ENCODE measurements at regions not wholly inside any gene's neighbourhood (a gene's known extent, or its start where the extent isn't known, plus 50 kb on each side); places are given as distances from the start of the nearest gene placed in this dataset.
A peak's percentile ranks its signal among the peaks of the same experiment; 100 is the strongest.

DNA sequence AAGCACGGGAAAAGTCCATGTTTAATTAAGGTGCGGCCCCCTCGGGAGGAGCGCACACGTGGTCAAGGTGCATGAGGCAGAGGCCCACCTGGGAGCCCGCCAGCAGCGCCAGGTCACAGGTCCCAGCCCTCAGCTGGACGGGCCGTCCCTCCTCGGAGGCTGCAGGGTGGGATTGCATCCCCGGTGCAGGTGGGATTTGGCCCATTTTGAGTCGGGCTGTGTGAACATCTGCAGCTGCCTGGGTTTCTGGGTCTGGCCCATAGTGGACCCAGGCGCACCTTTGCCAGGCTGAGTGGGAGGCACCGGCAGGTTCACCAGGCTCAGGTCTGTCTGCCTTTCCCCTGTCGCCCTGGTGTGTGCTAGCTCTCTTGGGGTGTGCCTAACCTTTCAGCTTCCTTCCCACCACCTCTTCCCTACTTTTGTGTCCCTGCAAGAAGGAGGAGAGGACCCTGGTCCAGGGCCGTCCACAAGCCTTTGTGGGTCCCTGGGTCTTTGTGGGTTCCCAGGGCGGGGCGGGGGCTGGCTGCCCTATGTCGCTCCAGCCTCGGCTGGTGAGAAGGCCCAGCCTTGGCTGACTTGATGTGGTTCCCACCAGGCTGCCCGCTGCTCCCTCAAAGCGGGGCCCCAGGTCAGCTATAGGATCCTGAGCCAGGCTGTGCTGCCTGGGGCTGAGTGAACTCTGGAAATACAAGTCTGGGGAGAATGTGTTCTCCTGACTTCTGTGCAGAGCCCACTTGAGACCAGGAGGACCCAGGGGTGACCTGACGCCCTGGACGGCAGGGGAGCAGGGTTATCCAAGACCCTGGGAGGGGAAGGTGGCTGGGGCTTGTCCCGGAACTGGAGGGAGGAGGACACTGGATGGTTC is 186.7 kb upstream of the SHH start:
- Histone ChIP-seq H3K27me3 (no peaks in the 10 kb centered on the region), H3K9me3 (no peaks in the 10 kb centered on the region), H3K27ac (no peak overlapping the region), H3K4me1 (no peaks in the 10 kb centered on the region), H3K36me3 (no peaks in the 10 kb centered on the region), H3K4me3 (no peak overlapping the region)
- 90% methylated on average over 11 to 25 of the region's 25 CpGs for WGBS, 2 donors
- ATAC-seq (ENCODE audit: low FRiP score in 2 of 2) (no peak), DNase-seq (peak; percentile 6 to 59)
- TF ChIP-seq, protein P1, sequence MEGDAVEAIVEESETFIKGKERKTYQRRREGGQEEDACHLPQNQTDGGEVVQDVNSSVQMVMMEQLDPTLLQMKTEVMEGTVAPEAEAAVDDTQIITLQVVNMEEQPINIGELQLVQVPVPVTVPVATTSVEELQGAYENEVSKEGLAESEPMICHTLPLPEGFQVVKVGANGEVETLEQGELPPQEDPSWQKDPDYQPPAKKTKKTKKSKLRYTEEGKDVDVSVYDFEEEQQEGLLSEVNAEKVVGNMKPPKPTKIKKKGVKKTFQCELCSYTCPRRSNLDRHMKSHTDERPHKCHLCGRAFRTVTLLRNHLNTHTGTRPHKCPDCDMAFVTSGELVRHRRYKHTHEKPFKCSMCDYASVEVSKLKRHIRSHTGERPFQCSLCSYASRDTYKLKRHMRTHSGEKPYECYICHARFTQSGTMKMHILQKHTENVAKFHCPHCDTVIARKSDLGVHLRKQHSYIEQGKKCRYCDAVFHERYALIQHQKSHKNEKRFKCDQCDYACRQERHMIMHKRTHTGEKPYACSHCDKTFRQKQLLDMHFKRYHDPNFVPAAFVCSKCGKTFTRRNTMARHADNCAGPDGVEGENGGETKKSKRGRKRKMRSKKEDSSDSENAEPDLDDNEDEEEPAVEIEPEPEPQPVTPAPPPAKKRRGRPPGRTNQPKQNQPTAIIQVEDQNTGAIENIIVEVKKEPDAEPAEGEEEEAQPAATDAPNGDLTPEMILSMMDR (IDR thresholded peaks at IDR 0.05), result no peak
- TF ChIP-seq EP300 (IDR thresholded peaks at IDR 0.05), result no peak
- no peak for TF ChIP-seq POLR2AphosphoS5 (IDR thresholded peaks at IDR 0.05)
- TF ChIP-seq POLR2A (IDR thresholded peaks at IDR 0.05), result no peak

GRCh38 chr7:155998328-155998691 is 186.0 kb upstream of the SHH start:
- Histone ChIP-seq H3K4me1 (no peaks in the 10 kb centered on the region), H3K27me3 (no peaks in the 10 kb centered on the region), H3K36me3 (no peaks in the 10 kb centered on the region), H3K9me3 (no peaks in the 10 kb centered on the region), H3K27ac (no peak overlapping the region), H3K4me3 (no peak overlapping the region)
- peak; percentile 14 to 77 for DNase-seq
- no peak for ATAC-seq (ENCODE audit: low FRiP score in 2 of 2)
- TF ChIP-seq, protein P1 (IDR thresholded peaks at IDR 0.05), result no peak
- no peak for TF ChIP-seq EP300 (IDR thresholded peaks at IDR 0.05)
- no peak for TF ChIP-seq POLR2A (IDR thresholded peaks at IDR 0.05)
- TF ChIP-seq POLR2AphosphoS5 (IDR thresholded peaks at IDR 0.05), result no peak
- 85 to 86% methylated on average over 12 to 22 of the region's 23 CpGs for WGBS, 2 donors

DNA sequence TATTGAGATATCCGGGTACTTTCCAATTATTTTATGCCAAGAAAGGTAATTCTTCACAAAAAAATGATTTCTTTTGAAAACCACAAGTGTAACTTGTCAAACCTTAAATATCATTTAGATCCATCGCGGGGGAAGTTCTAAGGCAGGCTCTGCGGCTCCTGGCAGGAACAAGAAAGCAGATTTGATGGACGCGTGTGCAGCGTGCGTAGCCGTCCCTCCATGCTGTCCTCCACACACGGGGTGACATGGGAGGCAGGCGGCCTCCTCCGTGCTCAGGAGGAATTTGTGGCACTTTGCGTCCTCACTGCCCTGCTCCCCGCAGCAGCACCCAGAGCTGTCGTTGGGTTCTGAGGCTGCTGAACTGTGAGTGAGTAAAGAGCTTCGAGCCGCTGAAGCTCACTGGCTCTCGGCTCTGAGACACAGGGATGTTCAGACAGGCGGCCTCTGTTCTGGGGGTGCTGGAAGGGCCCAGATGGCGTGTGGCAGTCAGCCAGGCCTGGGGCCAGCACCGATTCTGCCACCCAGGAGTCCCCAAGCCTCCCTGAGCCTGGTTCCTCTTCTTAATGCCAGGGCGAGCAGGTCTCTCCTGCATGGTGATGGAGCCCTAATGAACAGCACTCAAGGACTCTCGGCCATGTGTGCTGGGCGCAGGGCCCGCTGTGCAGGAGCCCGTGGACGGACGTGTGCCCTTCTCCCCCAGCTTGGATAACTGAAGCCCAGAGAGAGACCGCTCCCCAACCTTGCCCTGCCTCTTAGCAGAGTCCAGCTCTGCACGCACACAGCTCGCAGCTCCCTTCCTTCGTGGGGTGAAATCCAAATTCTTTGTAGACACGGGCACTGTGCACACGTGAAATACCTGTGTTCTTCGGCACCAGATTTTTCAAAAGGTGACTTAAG is 185.4 kb upstream of the SHH start:
- H3K9me3 ChIP-seq, result no peaks in the 10 kb centered on the region
- H3K4me1 ChIP-seq, result no peaks in the 10 kb centered on the region
- no peaks in the 10 kb centered on the region for H3K27me3 ChIP-seq
- no peak for TF ChIP-seq POLR2AphosphoS5 (IDR thresholded peaks at IDR 0.05)
- no peak for TF ChIP-seq EP300 (IDR thresholded peaks at IDR 0.05)
- TF ChIP-seq POLR2A (IDR thresholded peaks at IDR 0.05), result no peak
- TF ChIP-seq, protein P1 (IDR thresholded peaks at IDR 0.05), result no peak
- ATAC-seq (ENCODE audit: low FRiP score in 2 of 2) (no peak), DNase-seq (peak in 1 of 2 donors; percentile 16)
- H3K4me3 ChIP-seq, result no peak overlapping the region
- 64 to 72% methylated on average over 18 to 35 of the region's 35 CpGs for WGBS, 2 donors
- no peak overlapping the region for H3K27ac ChIP-seq
- H3K36me3 ChIP-seq, result no peaks in the 10 kb centered on the region

GRCh38 chr7:155996718-155997280 is 184.5 kb upstream of the SHH start:
- peak in 1 of 2 donors; percentile 2 for DNase-seq
- no peaks in the 10 kb centered on the region for H3K27me3 ChIP-seq
- H3K36me3 ChIP-seq, result no peaks in the 10 kb centered on the region
- 34 to 45% methylated on average over 12 of the region's 12 CpGs for WGBS, 2 donors
- no peak for ATAC-seq (ENCODE audit: low FRiP score in 2 of 2)
- H3K4me3 ChIP-seq, result no peak overlapping the region
- no peak overlapping the region for H3K27ac ChIP-seq
- no peak for TF ChIP-seq POLR2AphosphoS5 (IDR thresholded peaks at IDR 0.05)
- no peak for TF ChIP-seq EP300 (IDR thresholded peaks at IDR 0.05)
- TF ChIP-seq, protein P1 (IDR thresholded peaks at IDR 0.05), result no peak
- TF ChIP-seq POLR2A (IDR thresholded peaks at IDR 0.05), result no peak
- H3K9me3 ChIP-seq, result no peaks in the 10 kb centered on the region
- H3K4me1 ChIP-seq, result no peaks in the 10 kb centered on the region

All from upper lobe of left lung (tissue), 6 donors.